Epithelial cell of esophagus (primary cell): ENCODE measurements at regions not wholly inside any gene's neighbourhood (a gene's known extent, or its start where the extent isn't known, plus 50 kb on each side); places are given as distances from the start of the nearest gene placed in this dataset.
A peak's percentile ranks its signal among the peaks of the same experiment; 100 is the strongest.

Experiments
- DNase-seq: peaks from one replicate; pipeline ENCODE4 v3.0.0; 2010; ENCODE audit warnings: low read depth
- H3K4me3 ChIP-seq: 2 replicates; pipeline ENCODE4 v1.5.1; 2011; ENCODE audit warnings: mild to moderate bottlenecking, low read length, control low read depth
- TF ChIP-seq, protein P1 (sequence below): IDR thresholded peaks from 2 replicates; pipeline ENCODE4 v1.5.1; 2011; ENCODE audit warnings: low read depth, mild to moderate bottlenecking, low read length, control low read depth, inconsistent platforms; ENCODE audit not compliant: insufficient read depth; ENCODE audit errors: missing control alignments

DNA sequence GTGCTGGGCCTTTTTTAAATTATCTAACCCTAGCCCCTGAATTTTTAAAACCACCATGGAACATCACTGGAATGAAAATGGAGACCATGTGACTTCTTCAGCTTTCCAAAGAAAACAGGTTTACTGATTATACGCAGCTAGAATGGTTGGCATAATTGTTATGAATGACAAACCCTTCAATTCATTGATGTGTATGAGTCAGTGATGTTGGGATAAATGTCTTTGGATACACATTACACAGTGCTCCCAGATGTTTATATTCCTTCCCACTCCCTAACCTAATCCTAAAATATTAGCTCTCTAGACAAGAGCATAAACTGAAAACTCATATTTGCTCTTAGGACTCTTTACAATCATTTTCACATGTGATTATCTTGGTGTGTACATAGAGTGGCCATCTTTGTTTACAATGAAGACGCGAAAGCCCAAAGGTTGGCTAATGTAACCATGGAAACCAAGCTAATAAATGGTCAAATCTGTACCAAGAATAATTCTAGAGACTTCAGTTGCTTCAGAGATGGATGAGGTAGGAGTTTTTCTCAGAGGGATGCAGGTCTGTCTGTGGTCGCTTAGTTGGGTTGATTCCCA lies 131.2 kb upstream of the HMHB1 start:
- no peak for DNase-seq
- no peak overlapping the region for H3K4me3 ChIP-seq
- TF ChIP-seq, protein P1, sequence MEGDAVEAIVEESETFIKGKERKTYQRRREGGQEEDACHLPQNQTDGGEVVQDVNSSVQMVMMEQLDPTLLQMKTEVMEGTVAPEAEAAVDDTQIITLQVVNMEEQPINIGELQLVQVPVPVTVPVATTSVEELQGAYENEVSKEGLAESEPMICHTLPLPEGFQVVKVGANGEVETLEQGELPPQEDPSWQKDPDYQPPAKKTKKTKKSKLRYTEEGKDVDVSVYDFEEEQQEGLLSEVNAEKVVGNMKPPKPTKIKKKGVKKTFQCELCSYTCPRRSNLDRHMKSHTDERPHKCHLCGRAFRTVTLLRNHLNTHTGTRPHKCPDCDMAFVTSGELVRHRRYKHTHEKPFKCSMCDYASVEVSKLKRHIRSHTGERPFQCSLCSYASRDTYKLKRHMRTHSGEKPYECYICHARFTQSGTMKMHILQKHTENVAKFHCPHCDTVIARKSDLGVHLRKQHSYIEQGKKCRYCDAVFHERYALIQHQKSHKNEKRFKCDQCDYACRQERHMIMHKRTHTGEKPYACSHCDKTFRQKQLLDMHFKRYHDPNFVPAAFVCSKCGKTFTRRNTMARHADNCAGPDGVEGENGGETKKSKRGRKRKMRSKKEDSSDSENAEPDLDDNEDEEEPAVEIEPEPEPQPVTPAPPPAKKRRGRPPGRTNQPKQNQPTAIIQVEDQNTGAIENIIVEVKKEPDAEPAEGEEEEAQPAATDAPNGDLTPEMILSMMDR = no peak

DNA sequence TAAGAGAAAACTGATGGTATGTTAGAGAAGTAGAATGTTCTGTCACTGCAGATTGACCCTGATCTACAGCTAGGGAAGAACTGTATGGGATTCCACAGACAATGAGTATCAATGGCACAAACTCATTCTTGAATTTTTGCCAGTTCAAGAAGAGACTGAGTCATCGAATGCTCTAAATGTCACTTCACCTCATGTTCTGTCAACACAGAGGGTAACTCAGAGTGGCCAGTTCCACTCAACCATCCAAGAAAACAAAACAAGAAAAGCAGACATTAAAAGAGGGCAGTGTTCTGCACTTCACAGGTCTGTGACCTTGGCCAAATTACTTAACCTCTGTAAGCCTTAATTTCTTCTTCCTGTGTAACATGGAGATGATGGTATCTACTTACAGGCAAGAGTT lies 132.2 kb upstream of the HMHB1 start:
- no peak overlapping the region for H3K4me3 ChIP-seq
- TF ChIP-seq, protein P1 = no peak
- peak; percentile 19 for DNase-seq

DNA sequence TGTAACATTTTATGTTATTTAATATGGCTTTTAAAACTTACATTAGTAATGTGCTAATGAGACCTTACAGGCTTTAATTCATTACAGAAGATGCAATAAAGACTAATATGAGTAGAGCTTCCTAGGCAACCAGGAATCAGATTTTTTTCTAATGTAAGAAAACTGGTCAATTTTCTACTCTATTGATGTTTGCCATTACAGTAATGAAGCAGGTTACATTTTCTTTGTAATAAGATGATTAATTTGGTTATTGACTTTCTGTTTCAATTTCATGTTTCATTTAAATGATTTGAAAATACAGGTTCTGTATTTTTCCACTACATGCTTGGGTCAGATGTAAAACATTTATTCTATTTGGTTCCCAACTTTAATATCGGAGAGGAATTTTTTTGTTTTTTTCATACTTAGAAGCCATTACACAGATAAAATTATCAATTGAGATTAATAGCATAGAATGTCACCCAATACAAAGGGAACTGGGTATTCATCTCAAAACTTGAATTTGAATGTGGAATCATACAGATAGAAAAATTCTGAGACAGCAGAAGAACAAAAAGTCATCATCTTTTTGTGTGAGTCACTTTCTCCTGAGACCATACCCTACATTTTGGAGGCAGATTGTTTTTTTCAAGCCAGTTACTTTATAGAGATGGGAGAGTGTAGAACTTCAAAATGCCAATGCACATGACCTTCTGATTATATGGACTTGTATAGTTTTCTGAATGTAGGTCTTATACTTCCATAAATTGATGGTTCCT lies 133.6 kb upstream of the HMHB1 start:
- no peak for DNase-seq
- H3K4me3 ChIP-seq = no peak overlapping the region
- TF ChIP-seq, protein P1 = no peak

DNA sequence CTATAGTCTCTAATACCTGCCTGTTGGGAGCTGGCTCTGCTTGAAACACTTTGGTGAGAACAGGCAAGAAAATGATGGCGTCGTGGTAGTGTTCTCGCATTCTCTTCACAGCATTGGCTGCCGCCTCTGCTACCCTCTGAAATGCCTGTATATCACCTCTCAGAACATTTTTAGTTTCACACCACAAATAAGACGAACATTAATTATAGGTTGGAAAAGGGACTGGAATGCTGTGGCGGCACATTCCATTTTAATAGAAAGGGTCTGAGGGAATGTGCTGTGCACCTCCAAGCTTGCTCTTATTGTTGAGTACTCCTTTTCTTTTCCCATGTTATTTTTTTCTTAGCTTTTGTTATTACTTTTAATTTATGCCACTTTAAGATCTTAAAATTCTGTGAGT lies 134.6 kb upstream of the HMHB1 start:
- TF ChIP-seq, protein P1 = no peak
- DNase-seq = no peak

DNA sequence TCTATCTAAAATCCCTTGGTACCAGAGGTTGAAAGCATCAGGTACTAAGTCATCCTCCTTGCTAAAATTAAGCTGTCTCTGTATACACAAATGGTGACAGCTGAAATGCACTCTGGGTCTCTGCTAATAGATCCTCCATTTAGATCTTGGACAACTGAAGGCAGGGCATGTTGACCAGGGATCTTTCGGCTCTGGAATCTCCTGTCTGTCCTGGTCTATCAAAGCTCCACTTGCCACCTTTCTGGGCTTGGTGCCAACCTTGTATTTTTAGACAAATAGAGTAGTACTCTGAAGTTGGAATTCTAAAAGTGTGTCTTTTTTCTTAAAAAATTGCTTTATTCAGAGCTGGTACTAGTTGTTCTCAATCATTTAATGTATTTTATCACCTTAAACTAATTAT lies 135.2 kb upstream of the HMHB1 start:
- DNase-seq = no peak
- TF ChIP-seq, protein P1 = no peak
- no peak overlapping the region for H3K4me3 ChIP-seq

More for the DNA sequence above, 134.6 kb upstream of the HMHB1 start:
- no peak overlapping the region for H3K4me3 ChIP-seq

DNA sequence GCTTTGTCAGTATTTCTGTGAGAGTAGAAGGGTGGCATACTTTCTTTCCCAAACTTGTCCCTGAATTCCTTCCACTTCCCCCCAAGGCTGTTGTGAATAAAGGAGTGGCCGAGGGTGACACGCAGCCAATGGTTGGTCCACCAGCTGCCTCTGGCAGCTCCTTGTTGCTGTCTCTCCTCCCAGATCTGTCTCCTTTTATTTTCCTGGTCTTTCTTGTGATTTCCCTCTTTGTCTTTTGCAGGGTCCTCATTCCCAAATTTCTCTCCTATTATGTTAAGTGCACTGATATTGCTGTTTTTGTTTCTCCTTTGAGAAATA lies 137.5 kb upstream of the HMHB1 start:
- no peak for DNase-seq

More for the DNA sequence above, 137.5 kb upstream of the HMHB1 start:
- TF ChIP-seq, protein P1 = no peak
- H3K4me3 ChIP-seq = no peak overlapping the region
